ENCODE measurements at regions not wholly inside any gene's neighbourhood (a gene's known extent, or its start where the extent isn't known, plus 50 kb on each side); places are given as distances from the start of the nearest gene placed in this dataset.

- POLR2A ChIA-PET: no interaction called here
- CTCF ChIA-PET: no interaction called here
- no peak for DNase-seq (ENCODE audit: low read depth)
Measured at GRCh38 chr4:131534944-131535645, 1614.0 kb upstream of the PCDH10 start.

GRCh38 chr4:131540256-131540655 lies 1608.8 kb upstream of the PCDH10 start:
- Histone ChIP-seq H3K4me3 (ENCODE audit: low read depth, low read length) (no peak overlapping the region), H3K36me3 (ENCODE audit: control insufficient read depth, insufficient read depth, low read length) (no peaks in the 10 kb centered on the region), H3K27me3 (ENCODE audit: control insufficient read depth, insufficient read depth, low read length) (no peaks in the 10 kb centered on the region)
- TF ChIP-seq CTCF (IDR thresholded peaks at IDR 0.05; ENCODE audit: insufficient read depth, low read depth, low read length): no peak
- CTCF ChIA-PET: no interaction called here
- no peak for DNase-seq (ENCODE audit: low read depth)
- POLR2A ChIA-PET: no interaction called here

More at GRCh38 chr4:131534944-131535645, 1614.0 kb upstream of the PCDH10 start:
- no peaks in the 10 kb centered on the region for H3K36me3 ChIP-seq (ENCODE audit: control insufficient read depth, insufficient read depth, low read length)
- no peak overlapping the region for H3K4me3 ChIP-seq (ENCODE audit: low read depth, low read length)
- no peak for TF ChIP-seq CTCF (IDR thresholded peaks at IDR 0.05; ENCODE audit: insufficient read depth, low read depth, low read length)
- no peaks in the 10 kb centered on the region for H3K27me3 ChIP-seq (ENCODE audit: control insufficient read depth, insufficient read depth, low read length)

- no peak for TF ChIP-seq CTCF (IDR thresholded peaks at IDR 0.05; ENCODE audit: insufficient read depth, low read depth, low read length)
- H3K27me3 ChIP-seq (ENCODE audit: control insufficient read depth, insufficient read depth, low read length): no peaks in the 10 kb centered on the region
- POLR2A ChIA-PET: no interaction called here
- CTCF ChIA-PET: no interaction called here
- DNase-seq (ENCODE audit: low read depth): no peak
- H3K4me3 ChIP-seq (ENCODE audit: low read depth, low read length): no peak overlapping the region
- no peaks in the 10 kb centered on the region for H3K36me3 ChIP-seq (ENCODE audit: control insufficient read depth, insufficient read depth, low read length)
Measured at GRCh38 chr4:131547506-131547981, 1601.5 kb upstream of the PCDH10 start.

- DNase-seq (ENCODE audit: low read depth): no peak
- Histone ChIP-seq H3K4me3 (ENCODE audit: low read depth, low read length) (no peak overlapping the region), H3K36me3 (ENCODE audit: control insufficient read depth, insufficient read depth, low read length) (no peaks in the 10 kb centered on the region), H3K27me3 (ENCODE audit: control insufficient read depth, insufficient read depth, low read length) (no peaks in the 10 kb centered on the region)
- POLR2A ChIA-PET: no interaction called here
- no peak for TF ChIP-seq CTCF (IDR thresholded peaks at IDR 0.05; ENCODE audit: insufficient read depth, low read depth, low read length)
- CTCF ChIA-PET: no interaction called here
Measured at GRCh38 chr4:131551306-131551705, 1597.8 kb upstream of the PCDH10 start.

GRCh38 chr4:131566026-131566425 lies 1583.1 kb upstream of the PCDH10 start:
- TF ChIP-seq CTCF (IDR thresholded peaks at IDR 0.05; ENCODE audit: insufficient read depth, low read depth, low read length): no peak
- Histone ChIP-seq H3K27me3 (ENCODE audit: control insufficient read depth, insufficient read depth, low read length) (no peaks in the 10 kb centered on the region), H3K4me3 (ENCODE audit: low read depth, low read length) (no peak overlapping the region), H3K36me3 (ENCODE audit: control insufficient read depth, insufficient read depth, low read length) (no peaks in the 10 kb centered on the region)
- ChIA-PET POLR2A (no interaction called here), CTCF (no interaction called here)
- DNase-seq (ENCODE audit: low read depth): no peak
